HCT116 (cell line): ENCODE measurements at regions not wholly inside any gene's neighbourhood (a gene's known extent, or its start where the extent isn't known, plus 50 kb on each side); places are given as distances from the start of the nearest gene placed in this dataset.

Experiments
- ATAC-seq: fragments of 200-7000 bp; cut with Tn5 transposase; 2 replicates; pipeline ENCODE4 v1.9.1; 2020; ENCODE audit warnings: mild to moderate bottlenecking, moderate library complexity
- BruUV-seq: library from RNA; stranded (reverse); fragments of 400-500 nt; replicated peaks from 2 replicates; lab custom pipeline; 2021; lab: Mats Ljungman, UMichigan
- CTCF ChIA-PET: fragments of 300-600 bp; sonication (Branson Sonifier 250); formaldehyde crosslinking; loops from one replicate; lab custom pipeline; 2021; ENCODE audit warnings: antibody characterized with exemption; lab: Charles Lee
- POLR2A ChIA-PET: fragments of 300-600, 350-600 bp; sonication (Branson Sonifier 250); formaldehyde crosslinking; loops from one replicate; lab custom pipeline; 2021; ENCODE audit warnings: antibody characterized with exemption; lab: Charles Lee
- RAD21 ChIA-PET, 2 experiments: fragments of 300-600 bp; sonication (Branson Sonifier 250); formaldehyde crosslinking; loops; one replicate each; lab custom pipeline; 2023; ENCODE audit warnings: low total read pairs in 2 of 2; ENCODE audit not compliant: uncharacterized antibody in 2 of 2, unreplicated experiment in 2 of 2, low non-redundant PET in 1 of 2; lab: Charles Lee
- DNase-seq: peaks from one replicate; pipeline ENCODE4 v3.0.0-alpha.2; 2010; ENCODE audit warnings: low read depth, low spot score
- H2AFZ ChIP-seq: fragments of 200-600 bp; shearing (Covaris generic), sonication (generic); 2 replicates; pipeline ENCODE4 v1.6.1; 2017; ENCODE audit warnings: low read depth, mixed run types, mixed read lengths, antibody characterized with exemption, low read length; ENCODE audit not compliant: poor library complexity, severe bottlenecking
- H3K27ac ChIP-seq: 2 replicates; pipeline ENCODE4 v1.5.1; 2012; ENCODE audit warnings: low read depth, low read length
- H3K27me3 ChIP-seq: fragments of 200-600 bp; sonication (generic); 2 replicates; pipeline ENCODE4 v1.6.1; 2016; ENCODE audit warnings: mixed run types, low read length, mixed read lengths; ENCODE audit not compliant: insufficient read depth
- H3K36me3 ChIP-seq, 2 experiments: fragments of 200-500 bp in 1 of 2; fragments of 200-600 bp in 1 of 2; sonication (Bioruptor generic) in 1 of 2; sonication (generic) in 1 of 2; 2 replicates each; pipeline versions ENCODE4 v1.5.1 to v1.6.1; 2014 to 2016; ENCODE audit warnings: low read length in 2 of 2, inconsistent platforms in 1 of 2, mixed read lengths in 1 of 2, mixed run types in 1 of 2; ENCODE audit not compliant: insufficient read depth in 2 of 2, control insufficient read depth in 1 of 2
- H3K4me1 ChIP-seq, 2 experiments: fragments of 200-600 bp in 1 of 2; sonication (generic) in 1 of 2; 2 replicates each; pipeline versions ENCODE4 v1.5.1 to v1.6.1; 2012 to 2017; ENCODE audit warnings: low read length in 2 of 2, inconsistent platforms in 1 of 2, mild to moderate bottlenecking in 1 of 2, mixed read lengths in 1 of 2, mixed run types in 1 of 2, moderate library complexity in 1 of 2; ENCODE audit not compliant: insufficient read depth in 2 of 2, control insufficient read depth in 1 of 2
- H3K4me2 ChIP-seq: fragments of 200-600 bp; sonication (generic); 2 replicates; pipeline ENCODE4 v1.6.1; 2017; ENCODE audit warnings: mixed run types, low read length, mixed read lengths
- H3K4me3 ChIP-seq, 2 experiments: fragments of 200-600 bp in 1 of 2; sonication (generic) in 1 of 2; replicated peaks in 1 of 2; 2 replicates each; pipeline ENCODE4 v1.5.1; 2011 to 2016; ENCODE audit warnings: low read length in 2 of 2, control low read depth in 1 of 2, low read depth in 1 of 2, mild to moderate bottlenecking in 1 of 2, mixed read lengths in 1 of 2, mixed run types in 1 of 2
- H3K79me2 ChIP-seq: fragments of 200-600 bp; sonication (generic); 2 replicates; pipeline ENCODE4 v1.6.1; 2017; ENCODE audit warnings: mild to moderate bottlenecking, mixed run types, low read length, moderate library complexity, mixed read lengths; ENCODE audit not compliant: insufficient read depth
- H3K9ac ChIP-seq: fragments of 200-600 bp; sonication (generic); 2 replicates; pipeline ENCODE4 v1.6.1; 2016; ENCODE audit warnings: low read length, mixed read lengths
- H3K9me2 ChIP-seq: fragments of 200-600 bp; sonication (generic), shearing (Covaris generic); 2 replicates; pipeline ENCODE4 v1.6.1; 2017; ENCODE audit warnings: mixed run types, mild to moderate bottlenecking, moderate library complexity; ENCODE audit not compliant: insufficient read depth
- H3K9me3 ChIP-seq, 2 experiments: fragments of 200-500 bp in 1 of 2; fragments of 200-600 bp in 1 of 2; sonication (Bioruptor generic) in 1 of 2; sonication (generic) in 1 of 2; 2 replicates each; pipeline ENCODE4 v1.6.1; 2014 to 2017; ENCODE audit warnings: low read length in 2 of 2, mixed read lengths in 2 of 2, inconsistent platforms in 1 of 2, low read depth in 1 of 2, mild to moderate bottlenecking in 1 of 2, mixed run types in 1 of 2, moderate library complexity in 1 of 2; ENCODE audit not compliant: control insufficient read depth in 1 of 2, insufficient read depth in 1 of 2
- H4K20me1 ChIP-seq: fragments of 200-600 bp; sonication (generic), shearing (Covaris generic); 2 replicates; pipeline ENCODE4 v1.6.1; 2017; ENCODE audit warnings: mixed run types, mild to moderate bottlenecking, moderate library complexity; ENCODE audit not compliant: insufficient read depth
- ATF3 ChIP-seq: IDR thresholded peaks from 2 replicates; pipeline ENCODE4 v1.6.1; 2012
- CBX3 ChIP-seq: IDR thresholded peaks from 2 replicates; pipeline ENCODE4 v1.6.1; 2012; ENCODE audit warnings: low read depth
- EZH2 ChIP-seq: fragments of 200-600 bp; sonication (generic); IDR thresholded peaks from 2 replicates; pipeline ENCODE4 v1.6.1; 2017; ENCODE audit warnings: antibody characterized with exemption, mixed run types
- FOSL1 ChIP-seq: IDR thresholded peaks from 2 replicates; pipeline ENCODE4 v1.6.1; 2012; ENCODE audit warnings: low read depth
- MAX ChIP-seq: IDR thresholded peaks from 2 replicates; pipeline ENCODE4 v1.6.1; 2012
- POLR2A ChIP-seq: IDR thresholded peaks from 2 replicates; pipeline ENCODE4 v1.7.0; 2011; ENCODE audit warnings: borderline replicate concordance; ENCODE audit not compliant: insufficient read depth, insufficient read length; ENCODE audit errors: extremely low read depth
- POLR2AphosphoS5 ChIP-seq: IDR thresholded peaks from 2 replicates; pipeline ENCODE4 v1.6.1; 2011; ENCODE audit warnings: mild to moderate bottlenecking, low read depth, low read length, moderate library complexity
- REST ChIP-seq: IDR thresholded peaks from 2 replicates; pipeline ENCODE4 v1.6.1; 2012; ENCODE audit warnings: low read depth
- SIN3A ChIP-seq: IDR thresholded peaks from 2 replicates; pipeline ENCODE4 v1.6.1; 2012; ENCODE audit warnings: low read depth
- SP1 ChIP-seq: IDR thresholded peaks from 2 replicates; pipeline ENCODE4 v1.6.1; 2012; ENCODE audit warnings: low read depth
- ZBTB33 ChIP-seq: IDR thresholded peaks from 2 replicates; pipeline ENCODE4 v1.6.1; 2011; ENCODE audit warnings: mild to moderate bottlenecking, low read length, moderate library complexity; ENCODE audit not compliant: insufficient replicate concordance; ENCODE audit errors: extremely low read depth
- intact Hi-C: fragments of 100-400 bp; cut with micrococcal nuclease; formaldehyde crosslinking; loops from 2 replicates; pipeline ENCODE4 v1.10.0; 2022

- ChIA-PET RAD21 (no interaction called here), CTCF (no interaction called here)
- Histone ChIP-seq H3K9me2 (no peaks in the 10 kb centered on the region), H3K27ac (no peak overlapping the region), H3K4me1 (no peaks in the 10 kb centered on the region), H4K20me1 (no peaks in the 10 kb centered on the region), H3K4me2 (no peak overlapping the region), H2AFZ (no peak overlapping the region), H3K27me3 (no peaks in the 10 kb centered on the region), H3K79me2 (no peaks in the 10 kb centered on the region), H3K36me3 (no peaks in the 10 kb centered on the region), H3K9ac (no peak overlapping the region)
- intact Hi-C loops = no loop called here
- DNase-seq = no peak
- TF ChIP-seq ZBTB33 (no peak), POLR2A (no peak), EZH2 (no peak), REST (no peak), CBX3 (no peak), SP1 (no peak), ATF3 (no peak), MAX (no peak), FOSL1 (no peak), SIN3A (no peak), POLR2AphosphoS5 (no peak)
- TF ChIP-seq, all 23 proteins: peak for 0
- BruUV-seq = no TSS peak
- ATAC-seq = no peak
- no peaks in the 10 kb centered on the region for H3K9me3 ChIP-seq
- POLR2A ChIA-PET = interaction anchor here (0.6 kb wide), 2 partner anchors 123 to 427 kb away, joined by 3 to 4 read pairs; no protein-coding TSS in a partner anchor
- no peak overlapping the region for H3K4me3 ChIP-seq
These were observed 74.1 kb upstream of the TRIO start for GRCh38 chr5:14069021-14069420.
